Eye (tissue), 1 donor: ENCODE measurements at regions not wholly inside any gene's neighbourhood (a gene's known extent, or its start where the extent isn't known, plus 50 kb on each side); places are given as distances from the start of the nearest gene placed in this dataset.
"Not testable (repeated sequence)": the region's sequence is repeated elsewhere in the genome, so short reads cannot be mapped to it uniquely, and the experiment has no call there.

Source experiments
- DNase-seq: peaks from one replicate; pipeline ENCODE4 v3.0.0-alpha.2; 2015

DNA sequence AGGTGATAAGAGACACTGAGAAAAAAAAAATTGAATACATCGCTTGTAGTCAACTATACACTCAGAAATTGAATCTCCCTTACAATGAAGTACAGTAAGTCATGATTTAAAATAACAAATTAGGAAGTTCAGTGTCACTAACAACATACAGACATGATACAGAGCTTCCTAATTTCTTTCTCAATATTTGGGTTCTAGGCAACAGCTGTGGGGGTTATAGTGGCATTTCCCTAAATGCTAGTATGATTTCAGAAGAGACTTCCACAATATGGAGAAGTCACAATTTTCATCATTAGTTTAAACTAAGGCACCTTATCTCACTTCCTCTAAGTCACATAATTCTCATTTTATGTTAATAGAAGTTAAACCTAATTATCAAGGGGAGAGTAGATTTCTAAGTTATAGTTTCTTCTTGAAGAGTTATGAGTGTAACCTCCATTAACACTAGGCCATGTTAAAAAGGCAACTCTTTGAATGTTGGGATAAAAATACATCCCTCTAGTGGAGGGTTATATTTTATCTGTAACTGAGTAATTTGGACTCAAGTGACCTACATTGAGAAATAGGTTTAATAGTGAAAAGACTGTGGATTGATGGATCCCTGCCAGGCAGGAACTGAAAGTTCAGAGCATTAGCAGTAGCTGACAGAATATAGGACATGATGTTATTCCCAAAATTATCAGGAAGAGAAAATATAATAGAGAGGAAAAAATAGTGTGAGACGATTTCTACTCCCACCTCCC is 286.0 kb upstream of the SUCLG2 start:
- DNase-seq, result no peak

- DNase-seq, result no peak
Measured at GRCh38 chr3:67937498-67938118, 283.2 kb upstream of the SUCLG2 start.

- not testable (repeated sequence) for DNase-seq
Measured at GRCh38 chr3:67930394-67930793, 276.0 kb upstream of the SUCLG2 start.

DNA sequence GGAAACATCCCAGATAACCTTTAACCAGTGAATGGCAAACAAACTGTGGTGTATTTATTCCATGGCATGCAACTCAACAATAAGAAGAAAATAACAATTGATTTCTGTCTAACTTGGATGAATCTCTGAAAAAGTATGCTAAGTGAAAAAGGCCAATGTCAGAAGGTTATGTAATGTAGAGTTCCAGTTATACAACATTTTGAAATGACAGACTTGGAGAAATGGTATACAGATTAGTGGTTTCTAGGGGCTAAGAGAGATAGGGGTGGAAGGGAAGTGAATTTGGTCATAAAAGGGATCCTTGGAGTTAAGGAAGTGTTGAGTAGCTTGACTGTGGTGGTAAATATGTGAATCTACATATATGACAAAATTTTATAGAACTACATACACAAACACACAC is 269.4 kb upstream of the SUCLG2 start:
- DNase-seq, result no peak

- DNase-seq, result no peak
Measured at GRCh38 chr3:67920969-67921368, 266.6 kb upstream of the SUCLG2 start.

GRCh38 chr3:67920311-67920710 is 265.9 kb upstream of the SUCLG2 start:
- DNase-seq, result no peak

- DNase-seq, result no peak
Measured at GRCh38 chr3:67916353-67916752, 261.9 kb upstream of the SUCLG2 start.

DNA sequence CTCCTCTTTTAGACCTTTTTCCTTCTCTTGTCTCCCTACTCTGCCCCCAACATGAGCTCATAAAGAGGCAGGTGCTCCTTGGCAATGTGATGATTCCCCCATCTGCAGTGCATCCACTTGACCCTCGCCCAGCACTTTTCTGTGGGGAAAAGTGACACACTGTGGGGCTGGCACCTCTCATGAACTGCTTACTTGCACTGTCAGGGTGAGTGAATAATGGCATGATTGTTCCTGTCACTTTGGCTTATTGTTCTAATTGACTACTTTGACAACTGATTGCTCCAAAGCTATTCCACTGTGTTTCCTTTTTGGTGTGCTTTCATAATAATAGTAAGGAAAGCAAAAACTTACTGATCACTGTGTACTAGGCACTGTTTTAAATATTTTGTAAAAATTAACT is 253.3 kb upstream of the SUCLG2 start:
- no peak for DNase-seq

DNA sequence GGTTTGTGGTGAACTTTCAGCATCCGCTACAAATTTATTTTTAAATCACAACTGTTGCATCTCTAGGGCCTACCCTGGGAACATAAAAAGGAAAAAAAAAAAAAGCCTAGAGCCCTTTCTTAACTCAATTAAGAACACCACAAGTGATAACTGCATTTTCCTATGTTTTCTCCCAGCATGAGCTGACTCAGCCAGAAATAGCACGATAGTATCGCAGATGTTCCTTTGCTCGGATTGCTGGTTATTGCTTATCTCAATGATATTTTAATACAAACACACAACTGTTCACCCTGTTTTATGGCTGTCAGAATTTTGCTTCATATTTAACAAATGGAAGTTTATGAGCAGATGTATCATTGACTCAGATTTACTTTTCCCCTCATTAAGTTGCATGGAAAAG is 251.8 kb upstream of the SUCLG2 start:
- no peak for DNase-seq

GRCh38 chr3:67901681-67902080 is 247.3 kb upstream of the SUCLG2 start:
- DNase-seq, result no peak

DNA sequence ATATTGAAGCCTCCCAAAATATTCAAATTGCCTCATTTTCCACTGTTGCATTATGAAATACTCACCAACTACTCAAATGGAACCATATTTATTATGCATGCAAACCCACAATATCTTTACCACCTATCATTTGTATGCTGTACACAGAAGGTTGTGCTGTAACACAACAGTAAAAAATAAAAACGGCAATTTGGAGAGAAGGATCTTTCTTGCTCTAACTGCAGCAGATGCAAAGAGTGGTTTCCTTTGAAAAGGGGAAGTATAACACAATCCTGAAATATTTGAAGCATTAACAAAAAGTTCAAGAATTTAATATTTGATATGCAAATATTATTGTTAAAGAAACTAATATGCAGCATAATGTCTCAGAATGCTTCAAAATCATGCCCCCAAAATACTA is 244.5 kb upstream of the SUCLG2 start:
- no peak for DNase-seq

GRCh38 chr3:67897351-67898336 is 243.2 kb upstream of the SUCLG2 start:
- no peak for DNase-seq

- no peak for DNase-seq
Measured at GRCh38 chr3:67896130-67896529, 241.7 kb upstream of the SUCLG2 start.

- no peak for DNase-seq
Measured at GRCh38 chr3:67894510-67894909, 240.1 kb upstream of the SUCLG2 start.

- no peak for DNase-seq
Measured at GRCh38 chr3:67884345-67884744, 229.9 kb upstream of the SUCLG2 start.

DNA sequence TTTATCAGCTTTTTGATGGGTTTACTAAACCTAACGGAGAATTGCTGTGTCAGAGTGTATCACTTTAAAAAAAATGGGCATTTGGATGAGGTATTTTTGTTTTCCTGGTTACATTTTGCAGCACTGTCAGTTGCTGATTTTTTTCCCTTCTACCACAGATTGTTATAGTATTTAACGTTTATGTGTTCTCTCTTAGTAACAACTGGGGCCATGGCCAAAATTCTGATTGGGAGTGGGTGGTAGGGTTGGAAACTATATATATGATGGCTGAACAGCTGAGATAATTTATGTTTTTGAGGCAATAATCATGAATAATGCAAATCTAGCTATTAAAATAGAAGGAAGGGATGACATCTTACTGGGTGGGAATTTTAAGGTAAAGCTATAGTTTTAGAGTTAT is 229.4 kb upstream of the SUCLG2 start:
- no peak for DNase-seq

- no peak for DNase-seq
Measured at GRCh38 chr3:67882981-67883380, 228.6 kb upstream of the SUCLG2 start.

GRCh38 chr3:67876261-67876660 is 221.8 kb upstream of the SUCLG2 start:
- DNase-seq, result no peak

DNA sequence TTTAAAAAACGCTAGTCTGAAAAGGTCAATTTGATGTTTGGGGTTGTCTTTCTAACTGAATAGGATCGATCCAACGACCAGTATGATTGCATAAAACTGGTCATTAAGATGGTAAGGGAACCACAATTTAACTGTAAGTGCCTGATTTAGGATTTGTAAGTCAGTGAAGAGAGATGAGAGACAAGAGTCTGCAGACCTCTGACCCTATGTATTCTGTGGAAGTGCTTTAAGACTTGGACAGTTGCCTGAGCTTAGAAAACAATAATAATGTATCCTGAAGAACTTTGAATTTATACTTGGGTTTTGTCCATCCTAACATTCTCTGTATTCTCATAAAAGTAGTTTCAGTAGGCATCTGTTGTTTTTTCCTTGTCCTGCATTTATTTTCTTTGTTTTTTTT is 221.4 kb upstream of the SUCLG2 start:
- DNase-seq, result no peak

DNA sequence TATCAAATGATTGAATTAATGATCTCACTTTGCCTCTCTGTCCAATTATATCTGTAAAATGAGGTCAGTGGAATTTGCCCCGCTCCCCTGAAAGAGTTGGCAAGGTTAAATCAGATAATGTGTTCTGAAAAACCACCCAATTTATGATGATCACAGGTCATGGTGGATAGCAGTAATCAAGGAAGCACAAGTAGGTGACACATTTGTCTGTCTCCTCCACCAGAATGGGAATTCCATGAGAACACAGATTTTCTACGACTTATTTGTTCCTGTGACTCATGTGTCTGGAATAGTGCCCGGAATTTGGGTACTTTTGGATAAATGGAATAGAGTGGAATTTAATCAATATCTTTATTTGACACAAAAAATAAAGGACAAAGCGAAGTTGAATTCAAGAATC is 220.9 kb upstream of the SUCLG2 start:
- no peak for DNase-seq

GRCh38 chr3:67870477-67870876 is 216.1 kb upstream of the SUCLG2 start:
- DNase-seq, result no peak

GRCh38 chr3:67866571-67866970 is 212.2 kb upstream of the SUCLG2 start:
- DNase-seq, result no peak

DNA sequence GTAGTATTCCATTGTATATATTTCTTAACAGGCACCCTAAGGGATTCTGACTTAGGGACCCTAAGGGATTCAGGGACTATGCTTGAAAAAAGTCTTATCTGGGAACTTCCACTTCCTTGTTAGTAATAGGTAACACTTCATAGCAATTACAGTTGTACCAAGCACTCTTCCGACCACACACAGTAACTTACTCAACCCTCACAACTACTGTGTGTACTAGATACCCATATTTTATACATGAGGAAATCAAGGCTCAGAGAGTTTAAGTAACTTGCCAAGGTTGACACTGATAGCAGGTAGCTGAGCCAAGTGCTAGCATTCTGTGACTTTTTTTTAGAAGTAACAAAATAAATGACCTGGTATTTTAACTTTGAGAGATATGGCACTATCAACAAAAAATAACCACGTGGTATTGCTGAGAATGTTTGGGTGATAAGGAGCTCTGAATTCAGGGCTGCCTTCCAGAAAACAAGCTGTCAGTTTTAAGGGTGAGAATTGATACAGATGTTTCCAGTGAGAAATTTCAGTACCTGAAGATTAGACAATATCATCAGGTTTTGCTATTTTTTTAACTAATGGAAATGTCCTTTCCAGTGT is 210.3 kb upstream of the SUCLG2 start:
- DNase-seq, result no peak
